K562 (cell line): ENCODE measurements at regions not wholly inside any gene's neighbourhood (a gene's known extent, or its start where the extent isn't known, plus 50 kb on each side); places are given as distances from the start of the nearest gene placed in this dataset.

Experiments
- ATAC-seq: fragments of 200-7000 bp; cut with Tn5 transposase; 3 replicates; pipeline ENCODE4 v1.9.1; 2020; ENCODE audit warnings: moderate library complexity
- BruUV-seq: library from RNA; stranded (reverse); fragments of 400-500 nt; replicated peaks from 2 replicates; lab custom pipeline; 2021; lab: Mats Ljungman, UMichigan
- CTCF ChIA-PET: fragments of 300-600 bp; formaldehyde crosslinking; extraction: SDS; loops from one replicate; lab custom pipeline; 2021; ENCODE audit warnings: low intra/inter-chr PET ratio; lab: Yijun Ruan, JAX
- POLR2A ChIA-PET: fragments of 300-600, 350-650 bp; sonication (Branson Sonifier 250); formaldehyde crosslinking; extraction: SDS; loops from one replicate; lab custom pipeline; 2021; ENCODE audit warnings: antibody characterized with exemption, inconsistent platforms; lab: Yijun Ruan, JAX
- DNase-seq, 4 experiments: peaks; one replicate each; pipeline versions ENCODE4 v3.0.0 to v3.0.0-alpha.2; 2011 to 2018; ENCODE audit warnings: low spot score in 3 of 4, mixed read lengths in 3 of 4; ENCODE audit errors: extremely low read depth in 1 of 4
- FAIRE-seq: peaks from 2 replicates; lab custom pipeline; 2011; peaks lifted over from hg19 to GRCh38; lab: Jason Lieb, UNC
- H2AFZ ChIP-seq: 2 replicates; pipeline ENCODE4 v1.6.0; 2011; ENCODE audit warnings: low read depth, low read length, control low read depth, inconsistent platforms
- H3K27ac ChIP-seq: fragments of 200-600 bp; 3 replicates; pipeline ENCODE4 v1.8.0; 2011; ENCODE audit warnings: low read depth, mild to moderate bottlenecking, control low read depth, inconsistent platforms, low read length, moderate library complexity, mixed read lengths; ENCODE audit errors: extremely low read depth
- H3K27me3 ChIP-seq, 2 experiments: fragments of 300-600 bp in 1 of 2; 2 replicates in 1 of 2; 3 replicates in 1 of 2; pipeline versions ENCODE4 v1.6.0 to v1.8.0; 2011; ENCODE audit warnings: inconsistent platforms in 2 of 2, low read length in 2 of 2, mild to moderate bottlenecking in 1 of 2, mixed read lengths in 1 of 2, moderate library complexity in 1 of 2; ENCODE audit not compliant: control insufficient read depth in 2 of 2, insufficient read depth in 2 of 2
- H3K36me3 ChIP-seq: fragments of 300-600 bp; 3 replicates; pipeline ENCODE4 v1.8.0; 2011; ENCODE audit warnings: mild to moderate bottlenecking, low read length, inconsistent platforms; ENCODE audit not compliant: control insufficient read depth, insufficient read depth
- H3K4me1 ChIP-seq, 2 experiments: fragments of 200-600 bp in 1 of 2; replicated peaks in 1 of 2; 2 replicates in 1 of 2; 3 replicates in 1 of 2; pipeline versions ENCODE4 v1.5.1 to v1.8.0; 2011; ENCODE audit warnings: inconsistent platforms in 2 of 2, low read length in 2 of 2, mild to moderate bottlenecking in 1 of 2, mixed read lengths in 1 of 2, moderate library complexity in 1 of 2; ENCODE audit not compliant: control insufficient read depth in 2 of 2, insufficient read depth in 2 of 2
- H3K4me2 ChIP-seq: 2 replicates; pipeline ENCODE4 v1.6.1; 2011; ENCODE audit warnings: low read length, control low read depth, inconsistent platforms, mixed read lengths; ENCODE audit not compliant: insufficient read depth
- H3K4me3 ChIP-seq: fragments of 200-600 bp; sonication (generic), shearing (Covaris generic); 2 replicates; pipeline ENCODE4 v1.5.1; 2016; ENCODE audit warnings: control low read depth, inconsistent platforms
- H3K79me2 ChIP-seq: fragments of 200-600 bp; 3 replicates; pipeline ENCODE4 v1.8.0; 2011; ENCODE audit warnings: low read length, inconsistent platforms; ENCODE audit not compliant: control insufficient read depth, insufficient read depth
- H3K9ac ChIP-seq, 2 experiments: 2 replicates each; pipeline versions ENCODE4 v1.6.0 to v1.6.1; 2011; ENCODE audit warnings: low read depth in 2 of 2, low read length in 2 of 2, control low read depth in 1 of 2, inconsistent platforms in 1 of 2, mild to moderate bottlenecking in 1 of 2, mixed read lengths in 1 of 2; ENCODE audit not compliant: insufficient read depth in 1 of 2
- H3K9me1 ChIP-seq: one replicate; pipeline ENCODE4 v1.6.0; 2011; ENCODE audit warnings: inconsistent platforms, mild to moderate bottlenecking, low read length, moderate library complexity; ENCODE audit not compliant: control insufficient read depth, insufficient read depth
- H3K9me3 ChIP-seq: replicated peaks from 2 replicates; pipeline ENCODE4 v1.5.1; 2011; ENCODE audit warnings: low read depth, low read length, inconsistent platforms; ENCODE audit not compliant: control insufficient read depth, insufficient read depth
- H4K20me1 ChIP-seq: replicated peaks from 2 replicates; pipeline ENCODE4 v1.6.1; 2011; ENCODE audit warnings: low read length, inconsistent platforms, mixed read lengths; ENCODE audit not compliant: control insufficient read depth, insufficient read depth
- E2F8 ChIP-seq: fragments of 450-650 bp; IDR thresholded peaks from 2 replicates; pipeline ENCODE4 v1.7.1; 2018; ENCODE audit warnings: mild to moderate bottlenecking, low read depth; ENCODE audit not compliant: partially characterized antibody
- MAFK ChIP-seq: IDR thresholded peaks from 2 replicates; pipeline ENCODE4 v1.6.1; 2011; ENCODE audit warnings: low read length, improper control_type of control experiment
- MLX ChIP-seq, 2 experiments: fragments of 450-650 bp in 1 of 2; sonication (generic) in 1 of 2; formaldehyde crosslinking; conservative IDR thresholded peaks; 2 replicates each; pipeline versions ENCODE4 v1.4.0 to v1.8.1; 2020 to 2022; ENCODE audit warnings: mild to moderate bottlenecking in 1 of 2, missing genetic modification reagents in 1 of 2
- NR2C2 ChIP-seq, 2 experiments: fragments of 200-800 bp in 1 of 2; sonication (Bioruptor generic) in 1 of 2; sonication (generic) in 1 of 2; formaldehyde crosslinking in 1 of 2; IDR thresholded peaks; 2 replicates each; pipeline versions ENCODE4 v1.6.1 to v1.8.0; 2016 to 2022; ENCODE audit warnings: mild to moderate bottlenecking in 1 of 2, missing compliant biosample characterization in 1 of 2, missing genetic modification characterization in 1 of 2, missing genetic modification reagents in 1 of 2
- TEAD2 ChIP-seq: fragments of 450-650 bp; IDR thresholded peaks from 2 replicates; pipeline ENCODE4 v1.6.1; 2016; ENCODE audit warnings: missing genetic modification characterization, control low read depth, missing compliant biosample characterization
- WGBS: fragments of 100-300 bp; shearing (Covaris generic); methylation state at CpG from one replicate; pipeline ENCODE4 v1.1.6; 2016; ENCODE audit warnings: low coverage, mixed read lengths; ENCODE audit not compliant: insufficient coverage; ENCODE audit errors: missing lambda C conversion rate; 5-methylcytosine and 5-hydroxymethylcytosine counted together
- in situ Hi-C: fragments of 300-500 bp; cut with MboI; formaldehyde crosslinking; loops from 4 replicates; pipeline ENCODE4 v1.15.0; 2018; ENCODE audit warnings: inconsistent platforms, mixed read lengths
- intact Hi-C: fragments of 100-400 bp; cut with micrococcal nuclease; formaldehyde crosslinking; loops from 2 replicates; pipeline ENCODE4 v1.14.2; 2022

GRCh38 chr9:78396087-78396486 is 99.2 kb downstream of the PSAT1 start:
- CTCF ChIA-PET: no interaction called here
- no peaks in the 10 kb centered on the region for H3K36me3 ChIP-seq
- no peak overlapping the region for H3K4me2 ChIP-seq
- H3K9me1 ChIP-seq: no peaks in the 10 kb centered on the region
- WGBS: 0% methylated on average over 2 of the region's 2 CpGs
- no peak overlapping the region for H3K9ac ChIP-seq
- no peaks in the 10 kb centered on the region for H3K4me1 ChIP-seq
- in situ Hi-C loops (no loop called here), intact Hi-C loops (no loop called here)
- FAIRE-seq (no peak), DNase-seq (no peak), ATAC-seq (no peak)
- H3K27ac ChIP-seq: no peak overlapping the region
- no peak overlapping the region for H2AFZ ChIP-seq
- no peak overlapping the region for H3K4me3 ChIP-seq
- no peaks in the 10 kb centered on the region for H3K79me2 ChIP-seq
- POLR2A ChIA-PET: no interaction called here
- BruUV-seq: no TSS peak
- no peaks in the 10 kb centered on the region for H3K9me3 ChIP-seq
- no peaks in the 10 kb centered on the region for H4K20me1 ChIP-seq
- H3K27me3 ChIP-seq: no peaks in the 10 kb centered on the region
- TF ChIP-seq E2F8 (no peak), MAFK (no peak), MLX (CRISPR knock-in tag; conservative IDR thresholded peaks at IDR 0.05) (no peak), NR2C2 (CRISPR knock-in tag; IDR thresholded peaks at IDR 0.05) (no peak), NR2C2 (tag; IDR thresholded peaks at IDR 0.05) (no peak), TEAD2 (tag) (no peak)
